Hepatocyte (in vitro differentiated cells): ENCODE measurements at regions not wholly inside any gene's neighbourhood (a gene's known extent, or its start where the extent isn't known, plus 50 kb on each side); places are given as distances from the start of the nearest gene placed in this dataset.

Source experiments
- DNase-seq: peaks from one replicate; pipeline ENCODE4 v3.0.0-alpha.2; 2016; ENCODE audit warnings: low spot score
- H2AFZ ChIP-seq: fragments of 200-600 bp; sonication (generic); 2 replicates; pipeline ENCODE4 v1.6.0; 2016; ENCODE audit warnings: antibody characterized with exemption, mild to moderate bottlenecking
- H3K27ac ChIP-seq: fragments of 200-600 bp; sonication (generic); 2 replicates; pipeline ENCODE4 v1.5.1; 2016; ENCODE audit warnings: mild to moderate bottlenecking
- H3K27me3 ChIP-seq: fragments of 200-600 bp; sonication (generic); 2 replicates; pipeline ENCODE4 v1.6.1; 2016
- H3K36me3 ChIP-seq: fragments of 200-600 bp; sonication (generic); replicated peaks from 2 replicates; pipeline ENCODE4 v1.5.1; 2016; ENCODE audit warnings: low read depth; ENCODE audit not compliant: insufficient read depth
- H3K4me1 ChIP-seq: fragments of 200-600 bp; sonication (generic); 2 replicates; pipeline ENCODE4 v1.5.1; 2016; ENCODE audit warnings: mild to moderate bottlenecking, moderate library complexity; ENCODE audit not compliant: insufficient read depth
- H3K4me2 ChIP-seq: fragments of 200-600 bp; sonication (generic); 2 replicates; pipeline ENCODE4 v1.6.0; 2016
- H3K4me3 ChIP-seq: fragments of 200-600 bp; sonication (generic); 2 replicates; pipeline ENCODE4 v1.5.1; 2016; ENCODE audit warnings: mild to moderate bottlenecking
- H3K79me2 ChIP-seq: fragments of 200-600 bp; sonication (generic); 2 replicates; pipeline ENCODE4 v1.6.0; 2017; ENCODE audit warnings: mild to moderate bottlenecking
- H3K9me2 ChIP-seq: fragments of 200-600 bp; sonication (generic); replicated peaks from 2 replicates; pipeline ENCODE4 v1.6.0; 2017; ENCODE audit warnings: mild to moderate bottlenecking; ENCODE audit not compliant: insufficient read depth
- H3K9me3 ChIP-seq: fragments of 200-600 bp; sonication (generic); 2 replicates; pipeline ENCODE4 v1.5.1; 2016; ENCODE audit warnings: low read depth, mild to moderate bottlenecking
- H4K20me1 ChIP-seq: fragments of 200-600 bp; sonication (generic); 2 replicates; pipeline ENCODE4 v1.6.0; 2016; ENCODE audit warnings: mild to moderate bottlenecking; ENCODE audit not compliant: insufficient read depth, poor library complexity, severe bottlenecking
- CTCF ChIP-seq: fragments of 200-600 bp; sonication (generic); IDR thresholded peaks from 2 replicates; pipeline ENCODE4 v1.5.1; 2016; ENCODE audit warnings: antibody characterized with exemption, mild to moderate bottlenecking; ENCODE audit not compliant: poor library complexity
- EZH2 ChIP-seq: fragments of 200-600 bp; sonication (generic); IDR thresholded peaks from 2 replicates; pipeline ENCODE4 v1.6.1; 2016; ENCODE audit warnings: antibody characterized with exemption, mild to moderate bottlenecking, borderline replicate concordance
- EZH2phosphoT487 ChIP-seq: fragments of 200-600 bp; sonication (generic); IDR thresholded peaks from one replicate; pipeline ENCODE4 v1.6.1; 2018; ENCODE audit warnings: antibody characterized with exemption, mild to moderate bottlenecking, low read depth, moderate library complexity; ENCODE audit not compliant: unreplicated experiment, severe bottlenecking
- WGBS: methylation state at CpG from one replicate; pipeline ENCODE4 v1.1.6; 2016; ENCODE audit warnings: low lambda C conversion rate; ENCODE audit errors: missing lambda C conversion rate; 5-methylcytosine and 5-hydroxymethylcytosine counted together

- Histone ChIP-seq H3K27ac (no peak overlapping the region), H3K9me2 (no peaks in the 10 kb centered on the region), H4K20me1 (no peaks in the 10 kb centered on the region), H3K79me2 (no peaks in the 10 kb centered on the region), H3K4me3 (no peak overlapping the region), H3K27me3 (peaks cover 8% of the 10 kb centered on the region), H2AFZ (no peak overlapping the region), H3K9me3 (no peaks in the 10 kb centered on the region), H3K36me3 (no peaks in the 10 kb centered on the region), H3K4me1 (no peaks in the 10 kb centered on the region), H3K4me2 (no peak overlapping the region)
- TF ChIP-seq CTCF (no peak), EZH2 (no peak), EZH2phosphoT487 (no peak)
- no peak for DNase-seq
- 80% methylated on average over 3 of the region's 3 CpGs for WGBS
Measured at GRCh38 chr15:69669446-69669845, 216.8 kb downstream of the RPLP1 start.

GRCh38 chr15:69673291-69673881 lies 220.8 kb downstream of the RPLP1 start:
- no peak overlapping the region for H3K4me3 ChIP-seq
- peaks cover 18% of the 10 kb centered on the region for H3K27me3 ChIP-seq
- H2AFZ ChIP-seq: no peak overlapping the region
- no peaks in the 10 kb centered on the region for H3K4me1 ChIP-seq
- no peaks in the 10 kb centered on the region for H3K36me3 ChIP-seq
- H3K27ac ChIP-seq: no peak overlapping the region
- no peaks in the 10 kb centered on the region for H3K9me3 ChIP-seq
- DNase-seq: no peak
- no peaks in the 10 kb centered on the region for H3K9me2 ChIP-seq
- H3K4me2 ChIP-seq: no peak overlapping the region
- H3K79me2 ChIP-seq: no peaks in the 10 kb centered on the region
- no peaks in the 10 kb centered on the region for H4K20me1 ChIP-seq
- 87% methylated on average over 11 of the region's 11 CpGs for WGBS
- no peak for TF ChIP-seq EZH2
- no peak for TF ChIP-seq CTCF
- no peak for TF ChIP-seq EZH2phosphoT487

- Histone ChIP-seq H3K9me3 (no peaks in the 10 kb centered on the region), H3K79me2 (no peaks in the 10 kb centered on the region), H3K27ac (no peak overlapping the region), H3K36me3 (no peaks in the 10 kb centered on the region), H3K4me1 (no peaks in the 10 kb centered on the region), H2AFZ (no peak overlapping the region), H3K4me3 (no peak overlapping the region), H3K4me2 (no peak overlapping the region), H3K27me3 (peaks cover 18% of the 10 kb centered on the region), H3K9me2 (no peaks in the 10 kb centered on the region), H4K20me1 (no peaks in the 10 kb centered on the region)
- no peak for TF ChIP-seq EZH2
- no peak for TF ChIP-seq CTCF
- TF ChIP-seq EZH2phosphoT487: no peak
- WGBS: 65% methylated on average over 2 of the region's 2 CpGs
- DNase-seq: no peak
Measured at GRCh38 chr15:69675731-69676130, 223.1 kb downstream of the RPLP1 start.
